H1 (cell line): ENCODE measurements at regions not wholly inside any gene's neighbourhood (a gene's known extent, or its start where the extent isn't known, plus 50 kb on each side); places are given as distances from the start of the nearest gene placed in this dataset.

Experiments used
- ATF2 ChIP-seq: IDR thresholded peaks from 2 replicates; pipeline ENCODE4 v1.6.1; 2012; ENCODE audit warnings: low read length, inconsistent platforms
- CREB1 ChIP-seq: IDR thresholded peaks from 2 replicates; pipeline ENCODE4 v1.6.1; 2012; ENCODE audit warnings: inconsistent platforms
- EGR1 ChIP-seq: IDR thresholded peaks from 2 replicates; pipeline ENCODE4 v1.6.1; 2011; ENCODE audit warnings: low read depth, low read length, borderline replicate concordance
- EZH2 ChIP-seq: fragments of 200-600 bp; sonication (generic); IDR thresholded peaks from 2 replicates; pipeline ENCODE4 v1.7.1; 2012; ENCODE audit warnings: low read depth, mild to moderate bottlenecking, moderate library complexity, low read length, inconsistent platforms; ENCODE audit not compliant: severe bottlenecking
- HDAC6 ChIP-seq: IDR thresholded peaks from one replicate; pipeline ENCODE4 v1.7.1; 2012; ENCODE audit warnings: low read depth, mild to moderate bottlenecking, inconsistent platforms, low read length, moderate library complexity
- JUND ChIP-seq: IDR thresholded peaks from 2 replicates; pipeline ENCODE4 v1.6.1; 2011; ENCODE audit warnings: mild to moderate bottlenecking, improper control_type of control experiment, low read length
- TF ChIP-seq, protein P1 (sequence below): IDR thresholded peaks from 2 replicates; pipeline ENCODE4 v1.6.1; 2012; ENCODE audit warnings: inconsistent platforms

- TF ChIP-seq ATF2 (no peak), EGR1 (no peak), EZH2 (no peak), CREB1 (no peak), HDAC6 (no peak), JUND (no peak)
- TF ChIP-seq, protein P1, sequence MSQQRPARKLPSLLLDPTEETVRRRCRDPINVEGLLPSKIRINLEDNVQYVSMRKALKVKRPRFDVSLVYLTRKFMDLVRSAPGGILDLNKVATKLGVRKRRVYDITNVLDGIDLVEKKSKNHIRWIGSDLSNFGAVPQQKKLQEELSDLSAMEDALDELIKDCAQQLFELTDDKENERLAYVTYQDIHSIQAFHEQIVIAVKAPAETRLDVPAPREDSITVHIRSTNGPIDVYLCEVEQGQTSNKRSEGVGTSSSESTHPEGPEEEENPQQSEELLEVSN = no peak
- TF ChIP-seq, all 59 proteins: peak for 0
Measured at GRCh38 chr17:34091975-34092374, 163.1 kb upstream of the CCL2 start (continued).
